Esophagus muscularis mucosa (tissue), 4 donors: ENCODE measurements at regions not wholly inside any gene's neighbourhood (a gene's known extent, or its start where the extent isn't known, plus 50 kb on each side); places are given as distances from the start of the nearest gene placed in this dataset.

Source experiments
- DNase-seq: peaks from one replicate; pipeline ENCODE4 v3.0.0-alpha.2; 2017; ENCODE audit errors: extremely low spot score
- H3K27ac ChIP-seq, 4 donors: fragments of 200-600 bp; sonication (generic); replicated peaks in 1 of 4; 1 replicate in 3 of 4; 2 replicates in 1 of 4; pipeline ENCODE4 v1.5.1; 2016 to 2019; ENCODE audit warnings: mild to moderate bottlenecking in 1 of 4
- H3K27me3 ChIP-seq, 4 donors: fragments of 200-600 bp; sonication (generic); one replicate each; pipeline versions ENCODE4 v1.5.1 to v1.6.0; 2016 to 2019
- H3K36me3 ChIP-seq, 4 donors: fragments of 200-600 bp; sonication (generic); one replicate each; pipeline ENCODE4 v1.5.1; 2016 to 2019
- H3K4me1 ChIP-seq, 4 donors: fragments of 200-600 bp; sonication (generic); one replicate each; pipeline ENCODE4 v1.5.1; 2016 to 2019
- H3K4me3 ChIP-seq, 4 donors: fragments of 200-600 bp; sonication (generic); 1 replicate in 2 of 4; 2 replicates in 2 of 4; pipeline ENCODE4 v1.5.1; 2016 to 2019; ENCODE audit warnings: mild to moderate bottlenecking in 4 of 4, moderate library complexity in 1 of 4
- H3K9me3 ChIP-seq, 4 donors: fragments of 200-600 bp; sonication (generic); 1 replicate in 3 of 4; 2 replicates in 1 of 4; pipeline ENCODE4 v1.5.1; 2016 to 2019
- EP300 ChIP-seq: sonication (generic); formaldehyde crosslinking; IDR thresholded peaks from one replicate; pipeline ENCODE4 v1.6.1; 2017; ENCODE audit warnings: antibody characterized with exemption
- POLR2A ChIP-seq: fragments of 450-650 bp; IDR thresholded peaks from one replicate; pipeline ENCODE4 v1.6.1; 2017; ENCODE audit warnings: antibody characterized with exemption, moderate library complexity, mild to moderate bottlenecking, low read depth
- POLR2AphosphoS5 ChIP-seq, 2 donors: sonication (generic); formaldehyde crosslinking; IDR thresholded peaks; one replicate each; pipeline ENCODE4 v1.6.1; 2017; ENCODE audit warnings: antibody characterized with exemption in 2 of 2
- WGBS: methylation state at CpG from one replicate; pipeline ENCODE4 v1.1.5; 2018; 5-methylcytosine and 5-hydroxymethylcytosine counted together
- intact Hi-C: fragments of 100-400 bp; cut with DNase I; formaldehyde crosslinking; loops from one replicate; pipeline ENCODE4 v1.15.1; 2023
- TF ChIP-seq, protein P1 (sequence below), 3 experiments: fragments of 200-600 bp in 2 of 3; fragments of 450-650 bp in 1 of 3; sonication (generic) in 2 of 3; IDR thresholded peaks; one replicate each; pipeline ENCODE4 v1.5.1; 2017 to 2019; ENCODE audit warnings: antibody characterized with exemption in 3 of 3, mild to moderate bottlenecking in 2 of 3, moderate library complexity in 1 of 3

- peaks cover 0 to 9% (median 0%) of the 10 kb centered on the region in 4 donors for H3K9me3 ChIP-seq
- no peaks in the 10 kb centered on the region for H3K4me1 ChIP-seq
- DNase-seq: no peak
- no peak overlapping the region for H3K4me3 ChIP-seq
- no peaks in the 10 kb centered on the region for H3K27me3 ChIP-seq
- intact Hi-C loops: no loop called here
- no peaks in the 10 kb centered on the region for H3K36me3 ChIP-seq
- TF ChIP-seq, protein P1, sequence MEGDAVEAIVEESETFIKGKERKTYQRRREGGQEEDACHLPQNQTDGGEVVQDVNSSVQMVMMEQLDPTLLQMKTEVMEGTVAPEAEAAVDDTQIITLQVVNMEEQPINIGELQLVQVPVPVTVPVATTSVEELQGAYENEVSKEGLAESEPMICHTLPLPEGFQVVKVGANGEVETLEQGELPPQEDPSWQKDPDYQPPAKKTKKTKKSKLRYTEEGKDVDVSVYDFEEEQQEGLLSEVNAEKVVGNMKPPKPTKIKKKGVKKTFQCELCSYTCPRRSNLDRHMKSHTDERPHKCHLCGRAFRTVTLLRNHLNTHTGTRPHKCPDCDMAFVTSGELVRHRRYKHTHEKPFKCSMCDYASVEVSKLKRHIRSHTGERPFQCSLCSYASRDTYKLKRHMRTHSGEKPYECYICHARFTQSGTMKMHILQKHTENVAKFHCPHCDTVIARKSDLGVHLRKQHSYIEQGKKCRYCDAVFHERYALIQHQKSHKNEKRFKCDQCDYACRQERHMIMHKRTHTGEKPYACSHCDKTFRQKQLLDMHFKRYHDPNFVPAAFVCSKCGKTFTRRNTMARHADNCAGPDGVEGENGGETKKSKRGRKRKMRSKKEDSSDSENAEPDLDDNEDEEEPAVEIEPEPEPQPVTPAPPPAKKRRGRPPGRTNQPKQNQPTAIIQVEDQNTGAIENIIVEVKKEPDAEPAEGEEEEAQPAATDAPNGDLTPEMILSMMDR (IDR thresholded peaks at IDR 0.05): no peak
- no peak for TF ChIP-seq POLR2A
- TF ChIP-seq EP300: no peak
- TF ChIP-seq POLR2AphosphoS5 (IDR thresholded peaks at IDR 0.05): no peak
- no peak overlapping the region for H3K27ac ChIP-seq
- 64% methylated on average over 3 of the region's 3 CpGs for WGBS
Observed at GRCh38 chr10:8543361-8544056, 489.0 kb downstream of the GATA3 start.

DNA sequence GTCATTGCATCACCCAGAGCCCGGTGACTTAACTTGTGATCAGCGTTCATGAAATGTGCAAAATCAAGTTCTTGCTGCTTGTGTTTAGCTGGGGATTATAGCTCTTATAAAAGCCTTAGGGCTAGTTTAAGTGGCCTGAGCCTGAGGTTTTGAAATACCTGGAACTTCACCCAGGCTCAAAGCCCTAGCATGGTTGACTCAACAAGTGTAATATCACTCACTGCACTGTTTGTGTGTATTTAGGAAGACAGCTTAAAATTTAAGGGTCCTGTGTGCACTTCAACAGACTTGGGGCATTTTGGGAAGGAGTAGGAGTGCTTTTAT, 489.5 kb downstream of the GATA3 start:
- no peak for TF ChIP-seq EP300
- TF ChIP-seq POLR2AphosphoS5 (IDR thresholded peaks at IDR 0.05): no peak
- TF ChIP-seq POLR2A: no peak
- TF ChIP-seq, protein P1 (IDR thresholded peaks at IDR 0.05): no peak
- WGBS: 80% methylated on average over 2 of the region's 2 CpGs
- Histone ChIP-seq H3K36me3 (no peaks in the 10 kb centered on the region), H3K4me1 (no peaks in the 10 kb centered on the region), H3K27ac (no peak overlapping the region), H3K27me3 (no peaks in the 10 kb centered on the region), H3K4me3 (no peak overlapping the region), H3K9me3 (peaks cover 0 to 9% (median 0%) of the 10 kb centered on the region in 4 donors)
- no peak for DNase-seq
- intact Hi-C loops: no loop called here

DNA sequence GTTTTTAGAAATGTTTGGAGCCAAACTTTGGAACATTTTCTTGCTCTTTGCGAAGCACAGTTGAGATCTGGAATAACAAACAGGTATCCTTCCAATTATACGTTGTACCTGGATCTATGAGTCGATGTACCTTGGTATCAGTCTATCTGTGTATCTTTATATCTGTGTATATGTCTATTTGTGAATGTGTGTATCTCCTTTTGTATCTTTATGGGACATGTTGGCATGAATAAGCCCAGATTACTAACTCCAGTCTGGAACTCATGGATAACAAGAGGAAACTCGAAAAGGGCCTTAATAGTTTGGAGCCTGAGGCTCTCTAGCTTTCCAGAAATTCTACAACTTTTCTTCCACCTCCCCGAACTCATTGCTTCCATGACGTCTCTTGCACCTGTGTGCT, 490.0 kb downstream of the GATA3 start:
- DNase-seq: no peak
- H3K27ac ChIP-seq: no peak overlapping the region
- H3K27me3 ChIP-seq: no peaks in the 10 kb centered on the region
- peaks cover 0 to 9% (median 0%) of the 10 kb centered on the region in 4 donors for H3K9me3 ChIP-seq
- WGBS: 94% methylated on average over 6 of the region's 6 CpGs
- TF ChIP-seq POLR2AphosphoS5 (IDR thresholded peaks at IDR 0.05): no peak
- TF ChIP-seq POLR2A: no peak
- TF ChIP-seq, protein P1 (IDR thresholded peaks at IDR 0.05): no peak
- no peak for TF ChIP-seq EP300
- intact Hi-C loops: no loop called here
- H3K4me3 ChIP-seq: no peak overlapping the region
- H3K4me1 ChIP-seq: no peaks in the 10 kb centered on the region
- H3K36me3 ChIP-seq: no peaks in the 10 kb centered on the region

DNA sequence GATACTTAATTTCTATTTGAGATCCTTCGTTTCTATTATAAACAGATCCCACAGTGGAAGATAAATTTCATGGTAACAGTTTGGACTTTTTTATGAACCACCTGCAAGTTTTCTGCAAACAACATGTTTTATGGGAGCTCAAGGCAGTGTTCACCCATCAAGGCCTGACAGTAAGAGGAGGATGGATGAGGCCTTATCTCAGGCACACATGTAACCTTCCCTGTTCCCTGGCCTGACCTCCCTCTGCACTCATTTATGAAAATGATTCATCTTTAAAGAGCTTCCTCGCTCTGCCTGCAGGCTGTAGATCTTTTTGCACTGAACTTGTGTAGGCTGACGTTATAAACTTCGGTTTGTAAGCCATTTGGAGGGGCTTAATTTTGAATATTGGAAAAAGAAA, 500.1 kb downstream of the GATA3 start:
- Histone ChIP-seq H3K4me3 (no peak overlapping the region), H3K27ac (no peak overlapping the region), H3K27me3 (no peaks in the 10 kb centered on the region), H3K36me3 (no peaks in the 10 kb centered on the region), H3K9me3 (no peaks in the 10 kb centered on the region), H3K4me1 (no peaks in the 10 kb centered on the region)
- intact Hi-C loops: no loop called here
- no peak for DNase-seq
- no peak for TF ChIP-seq EP300
- TF ChIP-seq, protein P1 (IDR thresholded peaks at IDR 0.05): no peak
- TF ChIP-seq POLR2A: no peak
- TF ChIP-seq POLR2AphosphoS5 (IDR thresholded peaks at IDR 0.05): no peak
- 37% methylated on average over 4 of the region's 4 CpGs for WGBS

- Histone ChIP-seq H3K9me3 (no peaks in the 10 kb centered on the region), H3K4me3 (no peak overlapping the region), H3K27ac (no peak overlapping the region), H3K27me3 (no peaks in the 10 kb centered on the region), H3K4me1 (no peaks in the 10 kb centered on the region), H3K36me3 (no peaks in the 10 kb centered on the region)
- no peak for DNase-seq
- no peak for TF ChIP-seq POLR2A
- TF ChIP-seq POLR2AphosphoS5 (IDR thresholded peaks at IDR 0.05): no peak
- TF ChIP-seq EP300: no peak
- TF ChIP-seq, protein P1 (IDR thresholded peaks at IDR 0.05): no peak
- intact Hi-C loops: no loop called here
Observed at GRCh38 chr10:8556321-8556720, 501.8 kb downstream of the GATA3 start.
